Vagina (tissue), 2 donors: ENCODE measurements at regions not wholly inside any gene's neighbourhood (a gene's known extent, or its start where the extent isn't known, plus 50 kb on each side); places are given as distances from the start of the nearest gene placed in this dataset.

Experiments used
- DNase-seq, 2 donors: peaks; one replicate each; pipeline ENCODE4 v3.0.0-alpha.2; 2017; ENCODE audit errors: extremely low spot score in 2 of 2
- H3K27ac ChIP-seq: fragments of 200-600 bp; sonication (generic); one replicate; pipeline ENCODE4 v1.5.1; 2019
- H3K27me3 ChIP-seq: fragments of 200-600 bp; sonication (generic); one replicate; pipeline ENCODE4 v1.5.1; 2019
- H3K36me3 ChIP-seq, 2 donors: fragments of 200-600 bp; sonication (generic); one replicate each; pipeline ENCODE4 v1.5.1; 2017 to 2019
- H3K4me1 ChIP-seq: fragments of 200-600 bp; sonication (generic); one replicate; pipeline ENCODE4 v1.5.1; 2019
- H3K4me3 ChIP-seq, 2 donors: fragments of 200-600 bp; sonication (generic); 1 replicate in 1 of 2; 2 replicates in 1 of 2; pipeline ENCODE4 v1.5.1; 2016 to 2019
- H3K9me3 ChIP-seq: fragments of 200-600 bp; sonication (generic); one replicate; pipeline ENCODE4 v1.5.1; 2019
- CTCF ChIP-seq, 3 experiments: fragments of 450-650 bp in 2 of 3; fragments of 200-600 bp in 1 of 3; sonication (generic) in 1 of 3; IDR thresholded peaks; one replicate each; pipeline ENCODE4 v1.5.1; 2017 to 2019; ENCODE audit warnings: antibody characterized with exemption in 3 of 3, mild to moderate bottlenecking in 2 of 3, moderate library complexity in 2 of 3
- POLR2A ChIP-seq, 2 donors: fragments of 450-650 bp; IDR thresholded peaks; one replicate each; pipeline ENCODE4 v1.6.1; 2017; ENCODE audit warnings: antibody characterized with exemption in 2 of 2, mild to moderate bottlenecking in 2 of 2, moderate library complexity in 2 of 2
- POLR2AphosphoS5 ChIP-seq, 2 donors: sonication (generic); formaldehyde crosslinking; IDR thresholded peaks; one replicate each; pipeline ENCODE4 v1.9.0; 2017; ENCODE audit warnings: antibody characterized with exemption in 2 of 2, mild to moderate bottlenecking in 2 of 2, low read depth in 1 of 2; ENCODE audit not compliant: insufficient read depth in 1 of 2
- intact Hi-C: fragments of 100-400 bp; cut with DNase I; formaldehyde crosslinking; loops from one replicate; pipeline ENCODE4 v1.15.1; 2023

DNA sequence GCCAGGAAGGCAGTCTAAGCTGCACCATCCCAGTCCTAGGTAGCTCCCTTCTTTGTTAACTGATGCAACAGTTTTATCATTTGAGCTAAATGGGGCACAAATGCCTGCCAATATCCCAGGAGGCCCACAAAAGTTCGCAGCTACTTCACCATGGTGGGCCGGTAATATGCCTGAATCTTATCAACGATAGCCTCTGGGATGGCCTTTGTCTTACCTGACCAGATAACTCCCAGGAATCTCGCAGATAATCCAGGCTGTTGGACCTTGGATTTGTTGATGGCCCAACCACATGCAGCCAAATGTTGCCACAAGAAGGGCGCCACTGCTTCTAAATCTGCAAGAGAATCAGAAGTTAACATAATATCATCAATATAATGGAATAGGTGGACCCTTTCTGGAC, 83.8 kb upstream of the ATP10B start:
- peaks cover 5% of the 10 kb centered on the region for H3K4me1 ChIP-seq
- H3K27me3 ChIP-seq, result no peaks in the 10 kb centered on the region
- no peak overlapping the region for H3K27ac ChIP-seq
- no peak for DNase-seq
- TF ChIP-seq POLR2AphosphoS5 (IDR thresholded peaks at IDR 0.05; ENCODE audit: insufficient read depth in 1 of 2, low read depth in 1 of 2), result no peak
- TF ChIP-seq CTCF (IDR thresholded peaks at IDR 0.05), result no peak
- TF ChIP-seq POLR2A (IDR thresholded peaks at IDR 0.05), result no peak
- intact Hi-C loops, result no loop called here
- H3K4me3 ChIP-seq, result no peak overlapping the region
- no peaks in the 10 kb centered on the region for H3K9me3 ChIP-seq
- no peaks in the 10 kb centered on the region for H3K36me3 ChIP-seq

DNA sequence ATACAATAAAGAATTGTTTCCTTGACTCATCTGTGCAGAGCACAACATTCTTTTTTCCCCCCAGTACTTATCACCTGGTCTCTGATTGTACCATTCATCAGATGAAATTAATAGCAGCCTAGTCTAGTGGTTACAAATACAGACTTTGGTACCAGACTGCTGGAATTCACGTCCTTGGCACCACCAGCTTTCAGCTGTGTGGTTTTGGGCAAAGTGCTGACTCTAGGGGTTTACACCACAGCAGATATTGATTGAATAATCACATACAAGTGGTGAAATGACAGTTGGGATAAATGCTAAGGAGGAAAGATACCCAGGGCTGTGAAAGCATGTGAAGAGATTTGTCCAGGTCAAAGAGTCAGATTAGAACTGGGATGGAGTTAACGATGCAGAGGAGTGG, 79.3 kb upstream of the ATP10B start:
- H3K4me3 ChIP-seq, result no peak overlapping the region
- H3K27me3 ChIP-seq, result no peaks in the 10 kb centered on the region
- no peaks in the 10 kb centered on the region for H3K36me3 ChIP-seq
- intact Hi-C loops, result no loop called here
- peaks cover 9% of the 10 kb centered on the region for H3K4me1 ChIP-seq
- no peak for DNase-seq
- no peaks in the 10 kb centered on the region for H3K9me3 ChIP-seq
- TF ChIP-seq POLR2A (IDR thresholded peaks at IDR 0.05), result no peak
- TF ChIP-seq CTCF (IDR thresholded peaks at IDR 0.05), result no peak
- TF ChIP-seq POLR2AphosphoS5 (IDR thresholded peaks at IDR 0.05; ENCODE audit: insufficient read depth in 1 of 2, low read depth in 1 of 2), result no peak
- H3K27ac ChIP-seq, result no peak overlapping the region

DNA sequence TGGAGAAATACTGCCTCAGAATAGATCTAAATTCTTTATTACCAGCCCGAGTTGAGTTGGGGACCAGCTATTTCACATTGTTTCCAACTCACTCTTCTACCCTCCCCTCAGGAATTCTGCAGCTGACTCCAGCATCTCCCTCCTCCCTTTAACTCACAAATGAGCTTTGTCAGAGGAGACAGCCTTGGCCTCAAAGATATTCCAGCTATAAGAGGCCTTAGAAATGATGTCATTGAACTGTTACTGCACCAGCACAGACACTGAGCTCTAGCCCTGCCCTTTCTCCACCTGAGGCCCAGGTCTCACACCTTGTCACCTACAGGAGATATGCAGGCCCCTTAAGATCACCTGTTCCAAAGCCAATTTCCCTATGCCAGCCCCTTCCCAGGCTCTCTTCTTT, 78.4 kb upstream of the ATP10B start:
- Histone ChIP-seq H3K4me3 (no peak overlapping the region), H3K36me3 (no peaks in the 10 kb centered on the region), H3K27me3 (no peaks in the 10 kb centered on the region), H3K9me3 (no peaks in the 10 kb centered on the region), H3K27ac (no peak overlapping the region), H3K4me1 (peaks cover 15% of the 10 kb centered on the region)
- intact Hi-C loops, result no loop called here
- TF ChIP-seq POLR2A (IDR thresholded peaks at IDR 0.05) (no peak), CTCF (IDR thresholded peaks at IDR 0.05) (no peak), POLR2AphosphoS5 (IDR thresholded peaks at IDR 0.05; ENCODE audit: insufficient read depth in 1 of 2, low read depth in 1 of 2) (no peak)
- no peak for DNase-seq

- Histone ChIP-seq H3K36me3 (no peaks in the 10 kb centered on the region), H3K4me3 (no peak overlapping the region), H3K27me3 (no peaks in the 10 kb centered on the region), H3K9me3 (no peaks in the 10 kb centered on the region), H3K27ac (no peak overlapping the region), H3K4me1 (peaks cover 15% of the 10 kb centered on the region)
- no peak for DNase-seq
- intact Hi-C loops, result no loop called here
- TF ChIP-seq POLR2A (IDR thresholded peaks at IDR 0.05), result no peak
Measured at GRCh38 chr5:160929906-160930305, 77.9 kb upstream of the ATP10B start.

DNA sequence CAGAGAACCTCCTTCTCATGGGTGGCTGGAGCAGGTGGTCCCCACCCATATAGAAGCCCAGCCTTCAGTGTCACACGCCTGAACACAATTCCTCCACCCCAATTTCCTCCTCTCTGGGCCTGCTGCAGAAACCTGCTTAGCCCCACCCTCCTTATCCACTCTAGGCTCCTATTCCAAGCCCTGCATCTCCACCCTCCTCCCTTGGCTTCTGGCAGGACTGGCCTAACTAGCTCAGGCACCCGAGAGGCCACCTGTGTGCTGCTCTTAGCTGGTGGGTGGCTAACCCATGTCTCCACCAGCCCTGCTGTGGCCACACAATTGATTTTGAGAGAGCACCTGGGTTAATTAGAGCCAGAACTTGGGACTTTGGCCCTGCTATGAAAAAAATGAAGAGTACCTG, 77.3 kb upstream of the ATP10B start:
- intact Hi-C loops, result no loop called here
- no peak overlapping the region for H3K27ac ChIP-seq
- TF ChIP-seq POLR2AphosphoS5 (IDR thresholded peaks at IDR 0.05; ENCODE audit: insufficient read depth in 1 of 2, low read depth in 1 of 2), result no peak
- no peak for TF ChIP-seq POLR2A (IDR thresholded peaks at IDR 0.05)
- TF ChIP-seq CTCF (IDR thresholded peaks at IDR 0.05), result no peak
- no peaks in the 10 kb centered on the region for H3K36me3 ChIP-seq
- no peaks in the 10 kb centered on the region for H3K27me3 ChIP-seq
- H3K4me3 ChIP-seq, result no peak overlapping the region
- H3K4me1 ChIP-seq, result peaks cover 15% of the 10 kb centered on the region
- no peak for DNase-seq
- no peaks in the 10 kb centered on the region for H3K9me3 ChIP-seq

DNA sequence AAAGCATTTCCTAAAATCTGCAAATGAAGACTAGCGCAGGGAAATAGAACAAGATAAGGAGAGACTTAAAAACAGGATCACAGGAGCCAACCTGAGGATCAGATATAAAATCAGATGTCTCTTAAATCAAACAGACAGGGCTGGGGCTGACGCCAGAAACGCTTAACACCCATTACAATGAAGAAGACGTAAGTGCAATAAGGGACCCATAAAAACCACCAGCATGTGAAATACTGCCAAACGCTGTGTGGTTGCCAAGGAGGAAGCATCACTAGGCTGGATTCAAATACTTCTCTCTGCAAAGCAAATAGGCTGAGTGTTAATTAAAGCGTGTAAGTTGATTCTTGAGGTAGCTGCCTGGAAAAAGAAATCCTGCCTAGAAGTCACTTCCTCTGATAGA, 74.4 kb upstream of the ATP10B start:
- peaks cover 15% of the 10 kb centered on the region for H3K4me1 ChIP-seq
- H3K27ac ChIP-seq, result no peak overlapping the region
- DNase-seq, result no peak
- intact Hi-C loops, result no loop called here
- no peak overlapping the region for H3K4me3 ChIP-seq
- TF ChIP-seq POLR2A (IDR thresholded peaks at IDR 0.05), result no peak
- TF ChIP-seq CTCF (IDR thresholded peaks at IDR 0.05), result no peak
- peak in 1 of 2 donors; percentile 27 for TF ChIP-seq POLR2AphosphoS5 (IDR thresholded peaks at IDR 0.05; ENCODE audit: insufficient read depth in 1 of 2, low read depth in 1 of 2)
- H3K9me3 ChIP-seq, result no peaks in the 10 kb centered on the region
- H3K27me3 ChIP-seq, result no peaks in the 10 kb centered on the region
- no peaks in the 10 kb centered on the region for H3K36me3 ChIP-seq
